ENCODE measurements at regions not wholly inside any gene's neighbourhood (a gene's known extent, or its start where the extent isn't known, plus 50 kb on each side); places are given as distances from the start of the nearest gene placed in this dataset.

DNA sequence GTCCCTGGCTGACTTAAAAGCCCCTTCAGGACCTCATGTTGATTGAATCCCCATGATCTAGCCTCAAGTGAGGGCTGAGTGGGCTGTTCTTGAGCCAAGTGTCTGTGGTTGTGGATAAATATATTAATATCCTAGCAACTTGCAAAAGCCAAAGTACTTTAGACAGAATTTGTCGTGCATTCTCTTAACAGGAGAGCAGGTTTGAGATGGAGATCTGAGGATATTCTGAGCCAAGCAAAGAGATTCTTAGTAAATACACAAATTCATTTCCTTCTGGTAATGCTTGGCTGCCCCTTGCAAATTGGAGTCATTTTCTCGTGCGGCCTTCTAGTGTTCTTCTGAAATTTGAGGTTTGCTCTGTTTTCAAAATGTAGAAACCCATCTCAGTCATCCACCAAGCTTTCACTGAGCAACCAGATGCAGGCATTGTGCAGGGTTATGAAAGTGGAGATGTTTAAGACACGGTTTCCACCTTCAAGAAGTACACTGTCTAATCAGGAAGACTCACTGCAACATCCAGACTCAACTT lies 242.1 kb upstream of the JUN start:
- DNase-seq (ENCODE audit: low read depth), result peak; percentile 70

- peak; percentile 98 for DNase-seq (ENCODE audit: low read depth)
These were observed 242.7 kb upstream of the JUN start for GRCh38 chr1:59026472-59026948.

DNA sequence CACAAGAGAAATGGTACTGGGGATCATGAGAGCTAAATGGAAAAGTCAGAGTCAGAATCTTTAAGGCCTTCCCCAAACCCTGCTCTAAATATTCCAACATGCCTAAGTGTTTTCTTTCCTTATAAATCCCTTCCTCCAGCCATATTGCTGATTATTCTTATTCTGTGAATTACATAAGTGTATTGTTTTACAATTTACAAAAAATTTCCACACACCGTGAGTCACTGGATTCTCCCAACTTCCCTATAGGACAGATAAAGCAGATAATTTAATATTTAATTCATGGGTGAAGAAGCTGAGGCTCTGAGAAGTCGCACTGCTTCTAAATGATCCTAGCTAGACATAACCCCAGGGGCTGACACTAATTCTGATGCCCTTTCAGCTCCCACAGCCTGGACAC lies 243.3 kb upstream of the JUN start:
- no peak for DNase-seq (ENCODE audit: low read depth)

GRCh38 chr1:59028048-59028447 lies 244.2 kb upstream of the JUN start:
- no peak for DNase-seq (ENCODE audit: low read depth)

DNA sequence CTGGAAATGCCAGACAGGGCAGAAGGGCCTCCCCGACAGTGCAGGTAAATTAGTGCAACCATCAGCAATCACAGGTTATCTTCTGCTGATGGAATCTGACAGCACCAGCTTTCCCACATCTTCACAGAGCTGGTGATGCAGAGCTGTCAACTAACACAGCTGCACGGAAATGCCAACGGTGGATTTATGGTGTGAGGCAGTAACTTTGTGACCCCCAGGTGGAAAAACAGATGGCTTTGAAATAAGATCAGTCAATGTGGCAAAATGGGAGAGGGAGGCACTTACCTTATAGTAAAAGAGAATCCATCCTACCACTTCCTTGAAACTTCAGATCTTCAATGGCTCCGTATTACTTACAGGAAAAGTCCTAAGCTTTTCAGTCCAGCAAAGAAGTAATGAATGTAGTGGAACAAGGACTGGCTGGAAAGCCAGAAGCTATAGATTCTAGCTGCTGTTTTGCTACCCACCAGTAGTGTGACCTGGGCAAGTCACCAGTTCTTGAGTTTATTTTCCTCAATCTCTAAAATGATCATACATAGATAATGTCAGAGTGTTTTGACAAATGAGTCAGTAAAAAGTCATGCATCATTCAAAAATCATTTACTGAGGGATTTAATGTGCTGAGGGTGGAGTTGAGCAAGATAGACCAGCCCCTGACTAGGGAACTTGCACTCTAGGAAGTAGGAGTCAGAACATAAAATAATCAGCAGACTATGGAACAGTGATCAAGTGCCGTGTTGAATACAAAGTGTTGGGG lies 245.7 kb upstream of the JUN start:
- DNase-seq (ENCODE audit: low read depth), result no peak

- DNase-seq (ENCODE audit: low read depth), result no peak
These were observed 248.4 kb upstream of the JUN start for GRCh38 chr1:59032228-59032627.

DNA sequence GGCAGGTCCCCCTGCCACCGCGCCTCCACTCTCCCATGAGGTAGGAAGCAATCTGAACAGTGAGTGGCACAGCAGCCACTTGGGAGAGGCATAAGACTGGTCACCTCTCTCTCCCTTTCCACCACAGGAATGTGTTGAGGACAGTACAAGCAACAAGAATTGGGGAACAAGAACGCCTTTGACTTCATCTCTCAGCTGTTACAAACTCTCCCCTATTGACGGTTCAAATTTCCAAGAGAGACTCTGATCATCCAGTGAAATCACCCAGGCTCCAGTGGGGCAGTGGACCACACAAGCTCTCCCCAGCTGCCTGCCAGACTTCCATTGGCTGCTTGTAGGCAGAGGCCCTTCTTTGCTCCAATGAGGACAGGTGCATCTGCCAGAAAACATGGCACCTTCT lies 249.9 kb upstream of the JUN start:
- no peak for DNase-seq (ENCODE audit: low read depth)

DNA sequence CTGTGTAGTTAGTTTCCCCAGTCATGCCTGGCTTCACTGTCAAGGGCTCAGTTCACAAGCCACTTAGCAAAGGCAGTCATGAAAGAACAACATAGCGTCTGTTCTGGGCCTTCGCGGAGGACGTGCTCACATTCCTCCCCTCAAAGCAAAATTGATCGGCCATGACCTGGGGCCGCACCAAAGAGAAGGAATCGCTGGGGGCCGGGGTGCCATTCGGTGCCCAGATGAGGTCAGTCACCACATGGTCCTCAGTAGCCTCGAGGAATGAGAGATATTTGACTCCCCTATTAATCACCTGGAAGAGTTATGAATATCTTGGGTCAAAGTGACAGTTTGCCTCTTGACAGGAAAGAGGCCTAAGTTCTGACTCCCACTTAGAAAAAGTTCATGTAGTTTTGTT lies 251.1 kb upstream of the JUN start:
- DNase-seq (ENCODE audit: low read depth), result no peak

DNA sequence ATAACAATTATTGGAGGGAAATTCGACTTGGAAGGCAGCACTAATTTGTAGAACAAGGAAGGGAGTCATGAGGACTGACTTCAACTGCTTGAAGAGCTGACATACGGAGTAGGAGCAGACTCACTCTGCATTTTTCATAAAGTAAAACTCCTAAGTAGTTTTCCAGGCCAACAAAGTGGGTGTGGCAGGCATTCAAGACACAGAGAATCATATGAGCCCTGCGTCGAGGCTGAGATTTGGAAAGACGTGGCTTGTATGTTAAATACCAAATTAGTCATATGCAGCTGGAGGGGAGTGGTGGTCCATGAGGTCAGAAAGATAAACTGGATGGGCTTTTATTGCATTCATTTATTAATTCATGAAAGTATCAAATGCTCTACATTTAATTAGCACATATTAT lies 255.7 kb upstream of the JUN start:
- no peak for DNase-seq (ENCODE audit: low read depth)

DNA sequence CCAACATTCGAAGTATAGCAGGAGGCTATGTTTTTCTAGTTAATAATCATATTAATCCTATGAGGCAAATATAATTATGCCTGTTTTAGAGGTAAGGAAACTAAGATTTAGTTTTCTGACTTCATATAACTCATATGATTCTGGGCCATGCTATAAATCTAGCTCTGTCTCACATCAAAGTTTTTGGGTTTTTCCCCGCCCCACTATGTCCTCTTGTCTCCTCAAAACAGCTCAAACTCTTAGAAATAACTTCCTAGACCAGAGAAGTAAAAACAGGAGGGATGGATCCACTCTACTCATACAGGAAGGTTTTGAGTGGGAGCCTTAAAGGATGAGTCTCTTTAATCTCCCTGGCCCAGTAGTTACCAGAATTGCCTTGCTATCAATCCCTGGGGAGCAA lies 256.4 kb upstream of the FGGY start:
- DNase-seq (ENCODE audit: low read depth), result no peak

- no peak for DNase-seq (ENCODE audit: low read depth)
These were observed 255.1 kb upstream of the FGGY start for GRCh38 chr1:59041646-59042277.

DNA sequence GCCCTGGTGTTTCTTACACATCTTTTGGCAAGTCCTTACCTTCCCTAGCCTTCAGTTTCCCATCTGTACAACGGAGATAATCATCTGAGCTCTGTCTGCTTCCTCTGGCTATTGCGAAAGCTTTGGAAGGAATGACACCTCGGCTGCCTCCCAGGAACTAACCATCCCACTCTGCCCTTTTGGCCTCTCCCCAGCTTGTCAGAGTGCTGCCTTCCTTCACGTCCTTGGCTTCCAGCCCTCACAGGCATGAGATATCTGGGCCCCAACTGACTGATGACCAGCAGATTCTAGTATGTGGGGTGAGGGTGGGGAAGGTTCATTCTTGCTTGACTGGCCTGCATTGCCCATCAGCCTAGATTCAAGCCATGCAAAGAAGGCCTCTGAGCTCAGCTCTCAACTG lies 253.1 kb upstream of the FGGY start:
- peak; percentile 98 for DNase-seq (ENCODE audit: low read depth)

GRCh38 chr1:59044535-59045121 lies 252.3 kb upstream of the FGGY start:
- DNase-seq (ENCODE audit: low read depth), result no peak

- DNase-seq (ENCODE audit: low read depth), result no peak
These were observed 251.8 kb upstream of the FGGY start for GRCh38 chr1:59045137-59045536.

DNA sequence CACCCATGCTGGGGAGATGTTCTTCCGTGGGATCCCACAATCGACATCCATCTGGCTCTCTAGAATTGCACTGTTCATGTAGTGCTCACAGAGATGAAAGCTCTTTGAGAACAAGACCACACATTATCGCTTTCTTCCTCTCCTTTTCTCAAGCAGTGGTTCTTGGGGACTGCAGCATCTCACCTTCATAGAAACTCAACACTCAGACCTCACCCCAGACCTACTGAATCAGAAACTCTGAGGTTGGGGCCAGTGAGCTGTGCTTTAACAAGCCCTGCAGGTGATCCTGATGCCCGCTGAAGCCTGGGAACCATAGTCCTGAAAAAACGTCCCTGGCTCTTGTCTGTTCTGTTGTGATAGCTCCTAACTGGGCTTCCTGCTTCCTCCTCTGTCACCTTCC lies 251.3 kb upstream of the FGGY start:
- no peak for DNase-seq (ENCODE audit: low read depth)

GRCh38 chr1:59046134-59046533 lies 250.8 kb upstream of the FGGY start:
- DNase-seq (ENCODE audit: low read depth), result no peak

DNA sequence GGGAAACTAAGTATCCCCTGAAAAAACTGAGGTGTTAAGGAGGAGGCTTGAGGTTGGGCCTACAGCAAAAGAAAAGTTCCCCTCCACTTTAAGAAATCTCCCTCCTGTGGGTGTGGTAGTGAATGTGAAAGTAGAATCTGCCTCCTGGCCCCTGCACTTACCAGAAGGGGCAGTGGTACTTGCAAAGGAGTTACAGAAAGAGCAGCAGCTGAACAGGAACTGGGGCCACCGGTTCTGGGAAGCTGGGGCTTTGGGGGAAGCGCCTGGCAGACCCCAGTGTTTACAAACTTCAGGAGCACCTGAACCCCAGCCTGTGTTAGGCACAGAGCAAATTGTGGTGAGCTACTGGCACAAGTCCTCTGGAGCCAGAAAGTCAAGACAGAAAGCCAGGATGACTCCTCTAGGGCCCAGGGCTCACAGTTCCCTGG lies 250.2 kb upstream of the FGGY start:
- no peak for DNase-seq (ENCODE audit: low read depth)

DNA sequence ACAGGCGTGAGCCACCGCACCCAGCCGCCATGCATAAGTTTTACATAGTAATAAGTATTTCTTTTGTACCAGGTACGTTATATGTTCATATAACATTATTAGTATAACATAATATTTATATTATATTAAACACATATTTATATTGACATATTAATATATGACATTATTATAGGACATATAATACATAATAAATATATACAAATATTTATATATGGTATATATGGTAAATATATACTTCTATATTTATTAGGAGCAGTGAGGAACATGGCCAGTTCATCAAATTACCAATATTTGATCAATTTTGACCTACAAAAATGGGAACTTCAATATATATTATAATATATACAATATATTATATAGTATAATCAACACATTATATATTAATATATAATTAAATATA lies 245.9 kb upstream of the FGGY start:
- no peak for DNase-seq (ENCODE audit: low read depth)

DNA sequence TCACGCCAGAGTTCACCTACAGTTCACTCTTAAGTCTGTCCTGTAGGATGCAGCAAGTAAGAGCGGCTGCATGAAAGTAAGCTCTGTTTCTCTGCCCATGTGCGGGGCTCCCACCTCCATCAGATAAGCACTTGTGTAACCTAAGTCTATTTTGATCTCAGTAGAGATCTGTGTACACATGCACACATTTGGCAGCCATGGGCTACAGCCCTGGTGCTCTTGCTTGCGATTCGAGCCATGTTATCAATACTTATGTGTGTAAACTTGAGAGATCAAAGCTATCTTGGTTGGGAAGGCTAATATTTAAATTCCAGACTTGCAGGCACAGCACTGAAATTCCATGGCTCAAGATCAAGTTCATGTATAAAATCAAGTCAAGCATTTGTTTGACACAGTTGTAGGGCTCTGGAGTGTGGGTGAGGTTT lies 244.7 kb upstream of the FGGY start:
- DNase-seq (ENCODE audit: low read depth), result no peak

GRCh38 chr1:59054172-59054571 lies 242.7 kb upstream of the FGGY start:
- DNase-seq (ENCODE audit: low read depth), result no peak

- no peak for DNase-seq (ENCODE audit: low read depth)
These were observed 240.8 kb upstream of the FGGY start for GRCh38 chr1:59055908-59056719.

GRCh38 chr1:59057211-59057694 lies 239.6 kb upstream of the FGGY start:
- DNase-seq (ENCODE audit: low read depth), result peak; percentile 99
